GM06990 (cell line): ENCODE measurements at regions not wholly inside any gene's neighbourhood (a gene's known extent, or its start where the extent isn't known, plus 50 kb on each side); places are given as distances from the start of the nearest gene placed in this dataset.

Source experiments
- DNase-seq: peaks from one replicate; pipeline ENCODE4 v3.0.0-alpha.2; 2011; ENCODE audit not compliant: insufficient read length; ENCODE audit errors: extremely low read depth
- H3K27me3 ChIP-seq: replicated peaks from 2 replicates; pipeline ENCODE4 v1.6.0; 2011; ENCODE audit warnings: low read length; ENCODE audit not compliant: control insufficient read depth, insufficient read depth
- H3K36me3 ChIP-seq: 2 replicates; pipeline ENCODE4 v1.5.1; 2011; ENCODE audit warnings: low read length; ENCODE audit not compliant: control insufficient read depth, insufficient read depth
- H3K4me3 ChIP-seq: replicated peaks from 2 replicates; pipeline ENCODE4 v1.5.1; 2011; ENCODE audit warnings: low read depth, mild to moderate bottlenecking, control low read depth, low read length
- TF ChIP-seq, protein P1 (sequence below): IDR thresholded peaks from 2 replicates; pipeline ENCODE4 v1.5.1; 2011; ENCODE audit warnings: low read length, control low read depth, mild to moderate bottlenecking, inconsistent platforms; ENCODE audit not compliant: insufficient read depth, poor library complexity, severe bottlenecking

DNA sequence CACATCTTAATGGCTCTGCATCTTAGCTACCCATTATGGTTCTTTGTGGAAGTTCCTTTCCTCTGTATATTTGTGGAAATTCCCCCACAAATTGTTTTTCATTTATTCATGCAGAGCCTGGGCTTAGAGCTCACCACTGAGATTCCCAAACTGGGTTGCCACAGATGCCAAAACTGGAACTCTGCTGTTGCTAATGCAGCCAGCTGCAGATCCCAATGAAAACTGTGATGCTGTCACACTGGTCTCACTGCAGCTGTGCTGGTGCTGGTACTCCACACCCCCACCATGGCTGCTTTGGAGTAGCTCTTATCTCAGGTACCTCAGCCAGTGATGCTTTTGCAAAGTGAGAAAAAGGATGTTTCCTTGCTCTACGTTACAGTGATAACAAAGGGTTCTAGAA, 87.7 kb downstream of the DCK start:
- TF ChIP-seq, protein P1, sequence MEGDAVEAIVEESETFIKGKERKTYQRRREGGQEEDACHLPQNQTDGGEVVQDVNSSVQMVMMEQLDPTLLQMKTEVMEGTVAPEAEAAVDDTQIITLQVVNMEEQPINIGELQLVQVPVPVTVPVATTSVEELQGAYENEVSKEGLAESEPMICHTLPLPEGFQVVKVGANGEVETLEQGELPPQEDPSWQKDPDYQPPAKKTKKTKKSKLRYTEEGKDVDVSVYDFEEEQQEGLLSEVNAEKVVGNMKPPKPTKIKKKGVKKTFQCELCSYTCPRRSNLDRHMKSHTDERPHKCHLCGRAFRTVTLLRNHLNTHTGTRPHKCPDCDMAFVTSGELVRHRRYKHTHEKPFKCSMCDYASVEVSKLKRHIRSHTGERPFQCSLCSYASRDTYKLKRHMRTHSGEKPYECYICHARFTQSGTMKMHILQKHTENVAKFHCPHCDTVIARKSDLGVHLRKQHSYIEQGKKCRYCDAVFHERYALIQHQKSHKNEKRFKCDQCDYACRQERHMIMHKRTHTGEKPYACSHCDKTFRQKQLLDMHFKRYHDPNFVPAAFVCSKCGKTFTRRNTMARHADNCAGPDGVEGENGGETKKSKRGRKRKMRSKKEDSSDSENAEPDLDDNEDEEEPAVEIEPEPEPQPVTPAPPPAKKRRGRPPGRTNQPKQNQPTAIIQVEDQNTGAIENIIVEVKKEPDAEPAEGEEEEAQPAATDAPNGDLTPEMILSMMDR = no peak
- H3K27me3 ChIP-seq = no peaks in the 10 kb centered on the region; the same call in 1 of the 2 replicates
- no peak overlapping the region for H3K4me3 ChIP-seq
- DNase-seq = no peak
- no peaks in the 10 kb centered on the region for H3K36me3 ChIP-seq

DNA sequence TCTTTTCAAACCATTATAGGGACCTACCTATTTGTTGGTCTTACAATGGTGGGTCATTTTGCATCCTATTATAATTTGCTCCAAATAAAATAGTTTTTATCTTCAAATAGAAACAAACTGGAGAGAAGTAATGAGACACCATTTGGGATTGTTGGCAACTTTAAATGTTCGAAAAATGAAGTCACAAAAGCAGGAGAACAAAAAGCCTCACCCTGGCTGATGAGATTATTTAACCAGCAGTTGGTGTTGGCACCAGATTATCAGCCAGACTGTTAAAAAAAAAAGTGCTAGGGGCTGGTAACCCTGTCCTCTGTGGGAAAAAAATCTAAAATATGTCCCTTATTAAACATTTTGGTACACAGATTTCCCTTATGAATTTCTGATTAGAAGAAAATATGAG, 100.3 kb downstream of the DCK start:
- H3K4me3 ChIP-seq = no peak overlapping the region
- no peaks in the 10 kb centered on the region for H3K27me3 ChIP-seq
- no peak for DNase-seq
- no peaks in the 10 kb centered on the region for H3K36me3 ChIP-seq
- TF ChIP-seq, protein P1 = no peak

DNA sequence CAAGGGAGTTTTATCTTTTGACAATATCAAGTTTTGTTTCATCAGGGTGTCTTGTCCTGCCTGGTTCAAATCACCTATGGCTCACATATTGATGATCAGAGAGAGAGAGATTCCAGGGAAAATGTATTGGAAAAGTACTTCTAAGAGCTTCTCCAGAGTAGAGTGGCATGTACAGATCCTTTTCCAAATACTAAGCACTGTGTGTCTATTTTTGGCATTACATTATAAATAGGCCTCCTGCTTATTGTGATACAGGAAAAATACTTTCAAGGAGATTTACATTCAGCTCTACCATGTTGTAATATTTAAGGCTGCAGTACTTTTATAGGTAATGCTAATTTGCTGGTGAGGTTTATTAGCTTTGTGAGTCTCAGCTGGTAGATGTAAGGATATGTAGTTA, 100.8 kb downstream of the DCK start:
- no peak for DNase-seq
- TF ChIP-seq, protein P1 = no peak
- no peaks in the 10 kb centered on the region for H3K36me3 ChIP-seq
- no peaks in the 10 kb centered on the region for H3K27me3 ChIP-seq
- H3K4me3 ChIP-seq = no peak overlapping the region

DNA sequence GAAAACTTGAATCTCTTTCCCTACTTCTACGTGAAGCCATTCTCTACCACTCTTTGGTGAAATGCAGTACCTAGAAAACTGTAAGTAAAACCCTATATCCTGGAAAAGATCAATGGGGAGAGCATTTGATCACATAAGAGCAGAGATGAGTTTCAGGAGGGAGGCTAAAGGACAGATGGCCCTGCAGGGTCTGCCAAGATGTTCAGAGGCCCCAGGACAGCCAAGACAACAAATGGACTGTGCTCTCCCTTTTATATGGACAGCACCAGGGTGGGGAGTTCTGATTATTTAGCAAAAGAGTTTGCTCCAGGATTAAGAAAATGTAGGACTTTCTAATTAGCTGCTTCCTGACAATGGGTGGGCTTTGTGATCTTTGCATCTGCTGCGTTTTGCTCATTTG, 101.7 kb downstream of the DCK start:
- TF ChIP-seq, protein P1 = no peak
- no peaks in the 10 kb centered on the region for H3K36me3 ChIP-seq
- H3K27me3 ChIP-seq = no peaks in the 10 kb centered on the region
- no peak overlapping the region for H3K4me3 ChIP-seq
- no peak for DNase-seq

DNA sequence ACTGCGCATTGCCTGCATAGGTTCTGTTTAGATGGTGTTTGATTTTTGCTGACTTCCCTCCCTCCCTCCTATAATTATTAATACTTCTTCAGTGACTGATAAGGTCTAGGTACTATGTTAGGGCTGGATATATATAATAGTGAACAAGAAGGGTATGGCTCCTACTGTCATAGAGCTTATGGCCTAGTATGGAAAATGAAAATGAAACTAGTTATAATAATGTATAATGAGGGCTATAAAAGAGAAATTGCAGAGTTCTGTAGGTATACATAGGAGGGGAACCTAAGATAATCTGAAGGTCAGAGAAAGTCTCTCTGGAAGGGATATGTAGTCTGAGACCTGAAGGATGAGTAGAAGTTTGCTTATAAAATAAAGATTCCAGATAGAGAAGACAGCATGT, 102.1 kb downstream of the DCK start:
- no peak overlapping the region for H3K4me3 ChIP-seq
- no peaks in the 10 kb centered on the region for H3K27me3 ChIP-seq
- no peaks in the 10 kb centered on the region for H3K36me3 ChIP-seq
- no peak for DNase-seq
- TF ChIP-seq, protein P1 = no peak

DNA sequence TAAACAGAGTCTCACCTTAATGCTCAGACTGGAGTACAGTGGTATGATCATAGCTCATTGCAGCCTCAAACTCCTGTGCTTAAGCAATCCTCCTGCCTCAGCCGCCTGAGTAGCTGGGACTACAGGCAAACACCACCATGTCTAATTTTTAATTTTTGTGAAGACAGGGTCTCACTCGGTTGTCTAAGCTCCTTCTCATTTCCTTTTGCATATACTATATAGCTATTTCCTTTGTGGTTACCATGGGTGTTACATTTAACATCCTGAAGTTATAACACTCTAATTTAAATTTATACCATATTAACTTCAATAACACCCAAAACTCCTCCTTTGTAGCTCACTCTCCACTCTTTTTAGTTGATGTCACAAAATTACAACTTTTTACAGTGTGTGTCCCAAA, 114.3 kb downstream of the DCK start:
- TF ChIP-seq, protein P1 = no peak
- DNase-seq = no peak
- H3K36me3 ChIP-seq = no peaks in the 10 kb centered on the region
- no peaks in the 10 kb centered on the region for H3K27me3 ChIP-seq
- H3K4me3 ChIP-seq = no peak overlapping the region
